Thymus (tissue), 11 donors: ENCODE measurements at regions not wholly inside any gene's neighbourhood (a gene's known extent, or its start where the extent isn't known, plus 50 kb on each side); places are given as distances from the start of the nearest gene placed in this dataset.

Experiments used
- DNase-seq, 9 donors: peaks; one replicate each; pipeline ENCODE4 v3.0.0-alpha.2; 2013; ENCODE audit warnings: low spot score in 9 of 9, low read depth in 6 of 9, missing footprints in 1 of 9
- H3K27ac ChIP-seq, 2 donors: one replicate each; pipeline ENCODE4 v1.5.1; 2013; ENCODE audit warnings: control low read depth in 1 of 2, low read depth in 1 of 2, low read length in 1 of 2, mild to moderate bottlenecking in 1 of 2, moderate library complexity in 1 of 2
- H3K27me3 ChIP-seq, 2 donors: one replicate each; pipeline ENCODE4 v1.5.1; 2013; ENCODE audit warnings: low read length in 1 of 2; ENCODE audit not compliant: control insufficient read depth in 2 of 2, insufficient read depth in 1 of 2
- H3K36me3 ChIP-seq, 2 donors: one replicate each; pipeline ENCODE4 v1.5.1; 2013; ENCODE audit warnings: low read length in 1 of 2, mild to moderate bottlenecking in 1 of 2, moderate library complexity in 1 of 2; ENCODE audit not compliant: control insufficient read depth in 2 of 2, insufficient read depth in 2 of 2
- H3K4me1 ChIP-seq, 2 donors: one replicate each; pipeline ENCODE4 v1.5.1; 2013; ENCODE audit warnings: low read length in 2 of 2; ENCODE audit not compliant: control insufficient read depth in 2 of 2, insufficient read depth in 2 of 2
- H3K4me3 ChIP-seq, 2 donors: one replicate each; pipeline ENCODE4 v1.5.1; 2013; ENCODE audit warnings: low read length in 2 of 2, control low read depth in 1 of 2, mild to moderate bottlenecking in 1 of 2
- H3K9me3 ChIP-seq, 2 donors: one replicate each; pipeline ENCODE4 v1.5.1; 2013; ENCODE audit warnings: low read length in 1 of 2, mild to moderate bottlenecking in 1 of 2; ENCODE audit not compliant: control insufficient read depth in 2 of 2, insufficient read depth in 1 of 2
- WGBS: extraction: QIAGEN DNeasy Blood & Tissue Kit; methylation state at CpG from one replicate; pipeline ENCODE4 v1.1.7; 2013; 5-methylcytosine and 5-hydroxymethylcytosine counted together
- donor health status: healthy.

- Histone ChIP-seq H3K4me1 (peaks cover 0 to 6% of the 10 kb centered on the region in 2 donors), H3K36me3 (no peaks in the 10 kb centered on the region), H3K4me3 (no peak overlapping the region), H3K27ac (no peak overlapping the region), H3K27me3 (no peaks in the 10 kb centered on the region), H3K9me3 (no peaks in the 10 kb centered on the region)
- WGBS: 97% methylated on average over 5 of the region's 5 CpGs
- DNase-seq: no peak
Measured at GRCh38 chr13:40394304-40394985, 272.0 kb downstream of the FOXO1 start.

- H3K4me3 ChIP-seq: no peak overlapping the region
- no peaks in the 10 kb centered on the region for H3K9me3 ChIP-seq
- peaks cover 0 to 10% of the 10 kb centered on the region in 2 donors for H3K4me1 ChIP-seq
- H3K27ac ChIP-seq: no peak overlapping the region
- H3K36me3 ChIP-seq: no peaks in the 10 kb centered on the region
- H3K27me3 ChIP-seq: no peaks in the 10 kb centered on the region
- over 99% methylated on average over 2 of the region's 2 CpGs for WGBS
- no peak for DNase-seq
Measured at GRCh38 chr13:40398065-40398464, 268.4 kb downstream of the FOXO1 start.

- no peaks in the 10 kb centered on the region for H3K36me3 ChIP-seq
- DNase-seq: no peak
- no peaks in the 10 kb centered on the region for H3K9me3 ChIP-seq
- no peaks in the 10 kb centered on the region for H3K27me3 ChIP-seq
- WGBS: 91% methylated on average over 3 of the region's 3 CpGs
- H3K4me3 ChIP-seq: no peak overlapping the region
- H3K27ac ChIP-seq: no peak overlapping the region
- H3K4me1 ChIP-seq: peaks cover 0 to 11% of the 10 kb centered on the region in 2 donors
Measured at GRCh38 chr13:40399756-40400155, 266.7 kb downstream of the FOXO1 start.

- Histone ChIP-seq H3K36me3 (no peaks in the 10 kb centered on the region), H3K27ac (no peak overlapping the region), H3K4me1 (peaks cover 0 to 11% of the 10 kb centered on the region in 2 donors), H3K4me3 (no peak overlapping the region), H3K27me3 (no peaks in the 10 kb centered on the region), H3K9me3 (no peaks in the 10 kb centered on the region)
- peak in 5 of 9 donors; percentile 12 to 49 (median 21) for DNase-seq
- 19% methylated on average over 13 of the region's 13 CpGs for WGBS
Measured at GRCh38 chr13:40401911-40402776, 264.3 kb downstream of the FOXO1 start.

GRCh38 chr13:40402931-40403431, 263.5 kb downstream of the FOXO1 start:
- Histone ChIP-seq H3K36me3 (no peaks in the 10 kb centered on the region), H3K9me3 (no peaks in the 10 kb centered on the region), H3K27ac (no peak overlapping the region), H3K27me3 (no peaks in the 10 kb centered on the region), H3K4me1 (peaks cover 0 to 11% of the 10 kb centered on the region in 2 donors), H3K4me3 (no peak overlapping the region)
- no peak for DNase-seq
- 92% methylated on average over 9 of the region's 9 CpGs for WGBS

- Histone ChIP-seq H3K9me3 (no peaks in the 10 kb centered on the region), H3K4me3 (no peak overlapping the region), H3K27me3 (no peaks in the 10 kb centered on the region), H3K27ac (no peak overlapping the region), H3K4me1 (peaks cover 0 to 11% of the 10 kb centered on the region in 2 donors), H3K36me3 (no peaks in the 10 kb centered on the region)
- WGBS: 97% methylated on average over 17 of the region's 17 CpGs
- no peak for DNase-seq
Measured at GRCh38 chr13:40403509-40404241, 262.8 kb downstream of the FOXO1 start.

- H3K27me3 ChIP-seq: no peaks in the 10 kb centered on the region
- H3K9me3 ChIP-seq: no peaks in the 10 kb centered on the region
- H3K4me3 ChIP-seq: no peak overlapping the region
- no peak for DNase-seq
- H3K4me1 ChIP-seq: peaks cover 0 to 11% of the 10 kb centered on the region in 2 donors
- no peaks in the 10 kb centered on the region for H3K36me3 ChIP-seq
- H3K27ac ChIP-seq: no peak overlapping the region
- 98% methylated on average over 6 of the region's 6 CpGs for WGBS
Measured at GRCh38 chr13:40404407-40404806, 262.0 kb downstream of the FOXO1 start.

- H3K27me3 ChIP-seq: no peaks in the 10 kb centered on the region
- no peaks in the 10 kb centered on the region for H3K36me3 ChIP-seq
- H3K27ac ChIP-seq: no peak overlapping the region
- no peak for DNase-seq
- H3K4me3 ChIP-seq: no peak overlapping the region
- peaks cover 0 to 11% of the 10 kb centered on the region in 2 donors for H3K4me1 ChIP-seq
- H3K9me3 ChIP-seq: no peaks in the 10 kb centered on the region
- WGBS: 97% methylated on average over 4 of the region's 4 CpGs
Measured at GRCh38 chr13:40404967-40405716, 261.3 kb downstream of the FOXO1 start.
